H1 (cell line): ENCODE measurements at regions not wholly inside any gene's neighbourhood (a gene's known extent, or its start where the extent isn't known, plus 50 kb on each side); places are given as distances from the start of the nearest gene placed in this dataset.
A peak's percentile ranks its signal among the peaks of the same experiment; 100 is the strongest.

ENCODE experiments used
- CTCF ChIA-PET: fragments of 300-600 bp; sonication (Branson Sonifier 250); formaldehyde crosslinking; loops from one replicate; lab custom pipeline; 2021; ENCODE audit not compliant: partially characterized antibody; lab: Charles Lee
- POLR2A ChIA-PET: fragments of 300-600 bp; sonication (Branson Sonifier 250); formaldehyde crosslinking; loops from one replicate; lab custom pipeline; 2021; ENCODE audit warnings: inconsistent platforms; ENCODE audit not compliant: partially characterized antibody; lab: Charles Lee
- DNase-seq, 2 experiments: peaks; one replicate each; pipeline versions ENCODE4 v3.0.0 to v3.0.0-alpha.2; 2010 to 2022; ENCODE audit warnings: low spot score in 2 of 2, low read depth in 1 of 2, mixed read lengths in 1 of 2
- FAIRE-seq: peaks from 2 replicates; lab custom pipeline; 2011; peaks lifted over from hg19 to GRCh38; lab: Jason Lieb, UNC
- H2AFZ ChIP-seq: 2 replicates; pipeline ENCODE4 v1.8.1; 2012; ENCODE audit warnings: low read length, inconsistent platforms
- H2AK5ac ChIP-seq: 2 replicates; pipeline ENCODE4 v1.6.1; 2013; ENCODE audit warnings: low read depth, low read length
- H2BK120ac ChIP-seq: replicated peaks from 2 replicates; pipeline ENCODE3; 2013; ENCODE audit warnings: low read depth, low read length, inconsistent platforms
- H2BK12ac ChIP-seq: 2 replicates; pipeline ENCODE4 v1.6.1; 2013; ENCODE audit warnings: low read depth, low read length
- H2BK15ac ChIP-seq: 2 replicates; pipeline ENCODE4 v1.6.1; 2013; ENCODE audit warnings: low read length
- H2BK20ac ChIP-seq: 2 replicates; pipeline ENCODE4 v1.6.1; 2013; ENCODE audit warnings: low read length
- H2BK5ac ChIP-seq: 2 replicates; pipeline ENCODE4 v1.6.1; 2013; ENCODE audit warnings: low read depth, low read length
- H3K14ac ChIP-seq: 2 replicates; pipeline ENCODE4 v1.6.1; 2013; ENCODE audit warnings: inconsistent platforms; ENCODE audit not compliant: insufficient read length
- H3K18ac ChIP-seq: 2 replicates; pipeline ENCODE4 v1.6.1; 2013; ENCODE audit warnings: low read length; ENCODE audit errors: extremely low read depth
- H3K23ac ChIP-seq: 2 replicates; pipeline ENCODE4 v1.6.1; 2013; ENCODE audit warnings: inconsistent platforms; ENCODE audit not compliant: insufficient read length
- H3K23me2 ChIP-seq: 2 replicates; pipeline ENCODE4 v1.6.1; 2013; ENCODE audit warnings: low read depth, low read length
- H3K27ac ChIP-seq: 2 replicates; pipeline ENCODE4 v1.6.1; 2011; ENCODE audit warnings: low read depth, low read length, inconsistent platforms
- H3K27me3 ChIP-seq, 4 experiments: replicated peaks in 1 of 4; 1 replicate in 1 of 4; 2 replicates in 3 of 4; pipeline versions ENCODE4 v1.6.1 to v1.8.1; 2011 to 2013; ENCODE audit warnings: low read length in 3 of 4, mild to moderate bottlenecking in 3 of 4, inconsistent platforms in 2 of 4, mixed read lengths in 2 of 4, moderate library complexity in 1 of 4; ENCODE audit not compliant: control insufficient read depth in 3 of 4, insufficient read depth in 3 of 4; ENCODE audit errors: extremely low read depth in 1 of 4
- H3K36me3 ChIP-seq, 4 experiments: 2 replicates each; pipeline versions ENCODE4 v1.6.1 to v1.8.1; 2011 to 2013; ENCODE audit warnings: mild to moderate bottlenecking in 4 of 4, low read length in 3 of 4, moderate library complexity in 2 of 4, control low read depth in 1 of 4, inconsistent platforms in 1 of 4; ENCODE audit not compliant: insufficient read depth in 4 of 4, control insufficient read depth in 2 of 4
- H3K4ac ChIP-seq: replicated peaks from 2 replicates; pipeline ENCODE3; 2013; ENCODE audit warnings: low read length, low read depth, mixed read lengths, inconsistent platforms; ENCODE audit not compliant: insufficient read length
- H3K4me1 ChIP-seq, 4 experiments: replicated peaks in 1 of 4; 1 replicate in 1 of 4; 2 replicates in 3 of 4; pipeline versions ENCODE4 v1.6.1 to v1.8.1; 2011 to 2013; ENCODE audit warnings: low read length in 3 of 4, inconsistent platforms in 2 of 4, mixed read lengths in 1 of 4; ENCODE audit not compliant: insufficient read depth in 4 of 4, control insufficient read depth in 3 of 4
- H3K4me2 ChIP-seq, 2 experiments: 2 replicates each; pipeline versions ENCODE4 v1.6.1 to v1.8.1; 2011 to 2013; ENCODE audit warnings: low read depth in 2 of 2, low read length in 2 of 2, control low read depth in 1 of 2, inconsistent platforms in 1 of 2, mild to moderate bottlenecking in 1 of 2; ENCODE audit not compliant: insufficient read depth in 1 of 2
- H3K4me3 ChIP-seq, 4 experiments: fragments of 200-600, 300-600 bp in 1 of 4; sonication (generic), shearing (Covaris generic), sonication (Bioruptor Twin) in 1 of 4; 2 replicates each; pipeline versions ENCODE4 v1.5.1 to v1.8.1; 2011 to 2016; ENCODE audit warnings: low read length in 4 of 4, low read depth in 3 of 4, control low read depth in 2 of 4, inconsistent platforms in 2 of 4, mild to moderate bottlenecking in 2 of 4, mixed read lengths in 1 of 4, moderate library complexity in 1 of 4; ENCODE audit not compliant: insufficient read depth in 2 of 4; ENCODE audit errors: extremely low read depth in 1 of 4
- H3K56ac ChIP-seq: replicated peaks from 2 replicates; pipeline ENCODE3; 2013; ENCODE audit warnings: low read depth, mild to moderate bottlenecking, mixed read lengths, low read length, inconsistent platforms; ENCODE audit not compliant: insufficient read length
- H3K79me1 ChIP-seq: 2 replicates; pipeline ENCODE4 v1.6.1; 2013; ENCODE audit warnings: low read depth, low read length, control low read depth
- H3K79me2 ChIP-seq, 2 experiments: 2 replicates each; pipeline versions ENCODE4 v1.6.1 to v1.8.1; 2012 to 2013; ENCODE audit warnings: low read length in 2 of 2, mild to moderate bottlenecking in 2 of 2, inconsistent platforms in 1 of 2; ENCODE audit not compliant: insufficient read depth in 2 of 2, control insufficient read depth in 1 of 2
- H3K9ac ChIP-seq, 4 experiments: replicated peaks in 1 of 4; 1 replicate in 1 of 4; 2 replicates in 3 of 4; pipeline versions ENCODE4 v1.6.1 to v1.8.1; 2011 to 2013; ENCODE audit warnings: low read depth in 3 of 4, low read length in 3 of 4, control low read depth in 2 of 4, mild to moderate bottlenecking in 2 of 4, moderate library complexity in 2 of 4, inconsistent platforms in 1 of 4; ENCODE audit errors: extremely low read depth in 1 of 4
- H3K9me3 ChIP-seq, 2 experiments: 2 replicates each; pipeline versions ENCODE4 v1.6.1 to v1.8.1; 2012 to 2013; ENCODE audit warnings: mild to moderate bottlenecking in 2 of 2, moderate library complexity in 2 of 2, control low read depth in 1 of 2, inconsistent platforms in 1 of 2, low read depth in 1 of 2, low read length in 1 of 2, mixed read lengths in 1 of 2; ENCODE audit not compliant: insufficient read depth in 2 of 2
- H4K20me1 ChIP-seq, 2 experiments: replicated peaks in 1 of 2; 2 replicates each; pipeline versions ENCODE3 to v1.8.1; 2011 to 2013; ENCODE audit warnings: inconsistent platforms in 2 of 2, low read length in 2 of 2, mild to moderate bottlenecking in 1 of 2; ENCODE audit not compliant: insufficient read depth in 2 of 2, control insufficient read depth in 1 of 2
- H4K5ac ChIP-seq: 2 replicates; pipeline ENCODE4 v1.6.1; 2013; ENCODE audit warnings: low read length, low read depth, mixed read lengths, inconsistent platforms; ENCODE audit not compliant: insufficient read length
- H4K8ac ChIP-seq: 2 replicates; pipeline ENCODE4 v1.8.0; 2013; ENCODE audit warnings: mild to moderate bottlenecking, moderate library complexity, low read length, inconsistent platforms; ENCODE audit not compliant: insufficient read depth; ENCODE audit errors: extremely low read depth
- H4K91ac ChIP-seq: replicated peaks from 2 replicates; pipeline ENCODE3; 2013; ENCODE audit warnings: low read length, mixed read lengths, inconsistent platforms; ENCODE audit not compliant: insufficient read length
- CBX5 ChIP-seq: fragments of 300-800, 300-1000 bp; sonication (generic); IDR thresholded peaks from 2 replicates; pipeline ENCODE4 v1.7.1; 2016; ENCODE audit warnings: antibody characterized with exemption, low read length, low read depth
- TAF7 ChIP-seq: optimal IDR thresholded peaks from 2 replicates; pipeline ENCODE3; 2011; ENCODE audit warnings: low read depth, mild to moderate bottlenecking, inconsistent platforms, low read length, moderate library complexity, borderline replicate concordance
- TCF12 ChIP-seq: IDR thresholded peaks from 2 replicates; pipeline ENCODE4 v1.6.1; 2011; ENCODE audit warnings: low read depth, mild to moderate bottlenecking, low read length
- WGBS, 2 experiments: shearing (Covaris generic) in 1 of 2; methylation state at CpG; one replicate each; pipeline versions ENCODE4 v1.1.6 to v1.1.7; 2013 to 2015; ENCODE audit warnings: low lambda C conversion rate in 2 of 2, mixed read lengths in 2 of 2, inconsistent platforms in 1 of 2, low coverage in 1 of 2, missing lambda C conversion rate in 1 of 2; ENCODE audit not compliant: insufficient replicate concordance in 2 of 2, insufficient coverage in 1 of 2, insufficient read length in 1 of 2; ENCODE audit errors: extremely low coverage in 1 of 2, missing lambda C conversion rate in 1 of 2; 5-methylcytosine and 5-hydroxymethylcytosine counted together

DNA sequence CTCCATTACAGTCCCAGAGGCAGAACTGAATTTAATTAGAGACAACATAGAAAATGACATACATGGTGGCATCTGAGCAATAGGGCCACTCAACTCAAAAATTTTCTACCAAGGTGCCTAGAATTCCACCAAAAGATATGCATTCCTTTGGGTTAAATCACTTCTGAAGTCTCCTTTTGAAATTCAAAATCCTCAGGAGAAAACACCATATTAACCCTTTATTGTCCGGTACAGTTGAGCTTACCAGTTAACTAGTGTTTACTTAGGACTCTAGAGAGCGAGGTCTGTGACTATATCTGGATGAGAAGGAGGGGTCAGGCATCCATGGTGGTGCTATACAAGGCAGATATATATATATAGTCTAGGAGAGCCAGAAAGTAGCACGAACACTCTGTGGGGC lies 355.6 kb upstream of the CAMK1G start:
- Histone ChIP-seq H2BK120ac (no peak overlapping the region), H3K4ac (no peak overlapping the region), H3K79me2 (no peaks in the 10 kb centered on the region), H2BK5ac (no peak overlapping the region), H3K27me3 (no peaks in the 10 kb centered on the region), H4K8ac (no peak overlapping the region), H3K56ac (no peak overlapping the region), H3K4me2 (no peak overlapping the region), H3K79me1 (no peaks in the 10 kb centered on the region), H3K23ac (no peak overlapping the region), H3K18ac (no peak overlapping the region), H2AK5ac (no peak overlapping the region), H2BK20ac (no peak overlapping the region), H3K23me2 (no peaks in the 10 kb centered on the region; the same call in 1 of the 2 replicates), H3K9me3 (peaks cover 0 to 7% of the 10 kb centered on the region in 2 experiments; a peak in 2 of 4 replicates), H3K9ac (no peak overlapping the region), H4K20me1 (no peaks in the 10 kb centered on the region), H4K91ac (no peak overlapping the region), H2BK12ac (no peak overlapping the region), H3K4me1 (peaks cover 0 to 6% (median 0%) of the 10 kb centered on the region in 4 experiments; a peak in 1 of 7 replicates), H2BK15ac (no peak overlapping the region), H3K14ac (no peak overlapping the region), H3K36me3 (no peaks in the 10 kb centered on the region; a peak in 1 of 8 replicates), H4K5ac (no peak overlapping the region), H3K27ac (no peak overlapping the region), H3K4me3 (peak overlapping the region in 1 of 4 experiments; percentile 5; a peak in 1 of 8 replicates), H2AFZ (no peak overlapping the region)
- ChIA-PET CTCF (interaction anchor here (0.6 to 2.1 kb wide), 5 partner anchors 8 to 126 kb away, joined by 3 to 7 read pairs (median 5); no protein-coding TSS in a partner anchor), POLR2A (no interaction called here)
- 67% methylated on average over 3 of the region's 3 CpGs; no CpG with 5 or more reads in 1 of the 2 experiments for WGBS, 2 experiments
- no peak for DNase-seq
- no peak for FAIRE-seq
- TF ChIP-seq TAF7 (no peak), TCF12 (no peak), CBX5 (no peak)
